HL-60 (cell line): ENCODE measurements at regions not wholly inside any gene's neighbourhood (a gene's known extent, or its start where the extent isn't known, plus 50 kb on each side); places are given as distances from the start of the nearest gene placed in this dataset.
"Not testable (repeated sequence)": the region's sequence is repeated elsewhere in the genome, so short reads cannot be mapped to it uniquely, and the experiment has no call there.

Experiments used
- DNase-seq, 2 experiments: peaks; one replicate each; pipeline ENCODE4 v3.0.0-alpha.2; 2010 to 2020; ENCODE audit warnings: low read depth in 1 of 2, low spot score in 1 of 2
- H3K27ac ChIP-seq: fragments of 250-450 bp; sonication (Bioruptor Pico); replicated peaks from 2 replicates; pipeline ENCODE4 v1.5.1; 2020; ENCODE audit warnings: mild to moderate bottlenecking, moderate library complexity
- H3K27me3 ChIP-seq: fragments of 250-450 bp; sonication (Bioruptor Pico); 2 replicates; pipeline ENCODE4 v1.5.1; 2021; ENCODE audit warnings: mild to moderate bottlenecking, moderate library complexity; ENCODE audit not compliant: insufficient read depth, poor library complexity, severe bottlenecking
- H3K4me3 ChIP-seq: replicated peaks from 2 replicates; pipeline ENCODE4 v1.5.1; 2011; ENCODE audit warnings: mild to moderate bottlenecking, control low read depth, low read length; ENCODE audit not compliant: insufficient read depth
- CTCF ChIP-seq: IDR thresholded peaks from one replicate; pipeline ENCODE4 v1.5.1; 2011; ENCODE audit warnings: low read length, control low read depth, inconsistent platforms; ENCODE audit not compliant: insufficient read depth
- GABPA ChIP-seq: IDR thresholded peaks from 2 replicates; pipeline ENCODE4 v1.6.1; 2012; ENCODE audit warnings: low read depth
- POLR2AphosphoS5 ChIP-seq: IDR thresholded peaks from 2 replicates; pipeline ENCODE4 v1.6.1; 2012; ENCODE audit warnings: low read depth
- REST ChIP-seq: IDR thresholded peaks from 2 replicates; pipeline ENCODE4 v1.6.1; 2012; ENCODE audit warnings: low read depth; ENCODE audit not compliant: insufficient replicate concordance
- SPI1 ChIP-seq: IDR thresholded peaks from 2 replicates; pipeline ENCODE4 v1.6.1; 2012; ENCODE audit warnings: low read depth, mild to moderate bottlenecking, borderline replicate concordance

- H3K4me3 ChIP-seq = no peak overlapping the region
- H3K27me3 ChIP-seq = no peaks in the 10 kb centered on the region
- no peak overlapping the region for H3K27ac ChIP-seq
- no peak for DNase-seq
- TF ChIP-seq SPI1 (no peak), POLR2AphosphoS5 (no peak), CTCF (no peak), REST (no peak)
Measured at GRCh38 chr3:94821241-94821640, 758.4 kb downstream of the NSUN3 start.

GRCh38 chr3:94822298-94822697 lies 759.4 kb downstream of the NSUN3 start:
- H3K4me3 ChIP-seq = no peak overlapping the region
- no peaks in the 10 kb centered on the region for H3K27me3 ChIP-seq
- no peak for DNase-seq
- no peak for TF ChIP-seq REST
- TF ChIP-seq SPI1 = no peak
- no peak for TF ChIP-seq CTCF
- no peak for TF ChIP-seq POLR2AphosphoS5
- TF ChIP-seq GABPA = no peak
- H3K27ac ChIP-seq = no peak overlapping the region

- DNase-seq, H3K4me3 ChIP-seq, H3K27me3 ChIP-seq, H3K27ac ChIP-seq: not testable (repeated sequence)
Measured at GRCh38 chr3:94846251-94846650, 783.4 kb downstream of the NSUN3 start.

- peak in 1 of 2 experiments; percentile 31 for DNase-seq
- H3K27ac ChIP-seq = no peak overlapping the region
- no peak overlapping the region for H3K4me3 ChIP-seq
- TF ChIP-seq SPI1 (no peak), CTCF (peak; percentile 74)
- H3K27me3 ChIP-seq = no peaks in the 10 kb centered on the region
Measured at GRCh38 chr3:94862703-94863102, 799.8 kb downstream of the NSUN3 start.
